Fibroblast of skin of abdomen (primary cell): ENCODE measurements at regions not wholly inside any gene's neighbourhood (a gene's known extent, or its start where the extent isn't known, plus 50 kb on each side); places are given as distances from the start of the nearest gene placed in this dataset.
A peak's percentile ranks its signal among the peaks of the same experiment; 100 is the strongest.

Source experiments
- DNase-seq: peaks from one replicate; pipeline ENCODE4 v3.0.0-alpha.2; 2013

DNA sequence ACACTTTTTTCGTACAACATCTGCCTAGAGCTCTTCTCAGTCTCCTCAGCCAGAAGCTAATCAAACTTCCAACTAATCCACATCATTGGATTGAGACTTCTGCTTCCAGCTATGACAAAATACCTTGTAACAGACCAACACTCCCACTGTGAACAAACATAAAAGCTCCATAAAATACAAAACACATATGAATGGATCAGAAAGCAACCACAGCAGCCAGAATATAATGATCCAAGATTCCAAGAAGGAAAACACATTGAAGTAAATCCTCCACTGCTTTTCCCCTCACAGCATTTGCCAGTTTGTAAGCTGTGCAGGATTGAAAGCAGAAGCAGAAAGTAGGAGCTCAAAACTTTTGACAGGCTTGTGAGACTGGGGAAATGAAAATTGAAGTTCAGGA, 863.2 kb downstream of the TUSC7 start:
- no peak for DNase-seq

DNA sequence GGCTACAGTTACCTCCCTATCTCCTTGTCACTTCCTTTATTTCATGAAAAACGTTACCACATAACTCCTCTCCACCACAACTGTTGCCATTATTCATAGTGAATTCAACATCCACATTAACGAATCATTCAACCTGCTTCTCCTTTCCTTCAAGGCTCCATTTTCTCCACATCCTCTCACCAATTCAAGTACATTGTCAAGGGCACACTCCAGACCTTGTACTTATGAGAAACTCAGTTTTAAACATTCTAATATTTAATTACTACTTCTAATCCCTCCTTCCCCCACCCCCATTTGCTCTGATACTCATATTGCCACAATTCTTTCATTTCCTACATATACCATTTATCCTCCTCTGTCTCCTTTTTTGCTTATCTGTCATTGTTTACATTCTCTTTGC, 871.2 kb downstream of the TUSC7 start:
- DNase-seq = no peak

DNA sequence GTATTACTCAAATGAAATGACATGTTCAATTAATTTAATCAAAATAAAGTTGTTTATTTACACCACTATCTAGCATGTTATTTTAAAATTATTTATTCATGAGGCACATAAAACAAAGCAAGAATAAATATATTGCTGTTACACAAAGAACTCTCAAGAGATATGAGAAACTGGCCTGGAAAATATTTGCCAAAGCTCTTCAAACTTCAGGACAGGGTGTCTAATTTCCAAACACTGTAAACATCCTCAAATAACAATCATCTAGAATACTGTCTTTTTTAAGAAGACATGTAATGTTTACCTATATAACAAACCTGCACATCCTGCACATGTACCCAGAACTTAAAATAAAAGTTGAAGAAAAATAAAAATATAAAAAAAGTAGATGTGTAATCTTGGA, 876.6 kb downstream of the TUSC7 start:
- no peak for DNase-seq

GRCh38 chr3:117587416-117587815, 877.8 kb downstream of the TUSC7 start:
- no peak for DNase-seq

- DNase-seq = no peak
Measured at GRCh38 chr3:117589454-117589853, 879.9 kb downstream of the TUSC7 start.

- no peak for DNase-seq
Measured at GRCh38 chr3:117595615-117596014, 886.0 kb downstream of the TUSC7 start.

- DNase-seq = no peak
Measured at GRCh38 chr3:117596503-117596902, 886.9 kb downstream of the TUSC7 start.

GRCh38 chr3:117597865-117598264, 888.3 kb downstream of the TUSC7 start:
- DNase-seq = no peak

GRCh38 chr3:117600112-117600511, 890.5 kb downstream of the TUSC7 start:
- no peak for DNase-seq

DNA sequence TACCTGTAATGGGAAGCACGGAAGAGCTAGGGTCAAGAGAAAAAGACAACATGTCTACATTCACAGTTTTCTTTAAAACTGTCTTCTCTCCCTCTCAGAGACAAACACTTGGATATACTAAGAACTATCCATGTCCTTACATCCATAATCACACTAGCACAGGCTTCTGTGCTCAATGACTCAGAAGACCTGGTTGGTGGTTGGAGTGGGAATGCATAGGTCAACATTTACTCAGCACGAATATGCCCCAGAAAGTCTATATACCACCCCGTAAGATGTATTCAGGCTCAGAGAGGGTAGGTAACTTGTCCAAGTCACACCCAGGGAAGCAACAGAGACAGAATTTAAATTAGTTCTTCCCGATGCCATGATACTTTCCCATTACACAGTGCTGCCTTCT, 891.1 kb downstream of the TUSC7 start:
- DNase-seq = peak; percentile 20

- peak; percentile 14 for DNase-seq
Measured at GRCh38 chr3:117602058-117602644, 892.6 kb downstream of the TUSC7 start.

DNA sequence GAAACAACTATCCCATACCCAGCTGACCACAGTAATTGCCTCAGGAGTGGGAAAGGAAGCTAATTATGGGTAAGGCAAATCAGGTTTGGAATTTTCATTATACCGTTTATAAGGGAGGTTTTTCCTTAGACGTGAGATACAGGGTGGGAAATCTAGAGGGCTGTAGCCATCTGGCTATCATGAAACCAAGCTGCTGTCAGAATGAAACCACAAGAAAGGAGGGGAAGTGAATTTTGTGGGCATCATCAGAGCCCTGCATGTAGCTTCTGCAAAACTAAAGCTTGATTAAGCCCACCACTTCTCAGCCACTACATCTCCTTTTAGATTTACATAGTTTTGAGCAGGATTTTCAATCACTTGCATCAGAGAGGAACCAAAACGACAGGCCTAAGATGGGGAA, 893.5 kb downstream of the TUSC7 start:
- DNase-seq = peak; percentile 35

GRCh38 chr3:117606866-117607265, 897.3 kb downstream of the TUSC7 start:
- peak; percentile 38 for DNase-seq

DNA sequence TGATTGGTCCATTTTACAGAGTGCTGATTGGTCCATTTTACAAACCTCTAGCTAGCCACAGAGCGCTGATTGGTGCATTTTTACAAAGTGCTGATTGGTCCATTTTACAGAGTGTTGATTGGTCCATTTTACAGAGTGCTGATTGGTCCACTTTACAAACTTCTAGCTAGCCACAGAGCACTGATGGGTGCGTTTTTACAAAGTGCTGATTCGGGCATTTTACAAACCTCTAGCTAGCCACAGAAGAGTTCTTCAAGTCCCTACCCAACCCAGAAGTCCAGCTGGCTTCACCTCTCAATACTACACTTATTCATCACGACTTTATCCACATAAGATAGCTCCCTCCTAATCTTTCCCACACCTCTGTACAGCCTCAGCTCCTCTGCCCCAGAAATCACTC, 899.8 kb downstream of the TUSC7 start:
- no peak for DNase-seq

DNA sequence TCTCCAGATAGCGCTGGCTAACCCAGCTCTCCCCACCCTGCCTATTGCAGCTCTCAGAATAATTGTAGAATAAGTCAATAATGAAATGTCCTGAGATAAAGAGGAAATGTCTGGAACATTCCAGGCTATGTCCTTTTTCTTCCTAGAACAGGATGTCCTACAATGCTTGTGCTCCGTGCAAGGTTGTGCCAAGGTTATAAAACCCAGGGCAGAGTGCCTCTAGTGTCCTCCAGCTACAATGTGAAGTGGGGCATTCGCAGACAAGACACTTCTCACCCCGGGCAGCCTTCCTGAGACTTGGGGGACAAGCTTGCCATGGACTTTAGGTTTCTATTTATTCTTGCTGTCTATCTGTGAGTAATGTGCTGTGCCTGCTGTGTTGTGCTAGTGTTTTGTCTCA, 900.6 kb downstream of the TUSC7 start:
- no peak for DNase-seq

DNA sequence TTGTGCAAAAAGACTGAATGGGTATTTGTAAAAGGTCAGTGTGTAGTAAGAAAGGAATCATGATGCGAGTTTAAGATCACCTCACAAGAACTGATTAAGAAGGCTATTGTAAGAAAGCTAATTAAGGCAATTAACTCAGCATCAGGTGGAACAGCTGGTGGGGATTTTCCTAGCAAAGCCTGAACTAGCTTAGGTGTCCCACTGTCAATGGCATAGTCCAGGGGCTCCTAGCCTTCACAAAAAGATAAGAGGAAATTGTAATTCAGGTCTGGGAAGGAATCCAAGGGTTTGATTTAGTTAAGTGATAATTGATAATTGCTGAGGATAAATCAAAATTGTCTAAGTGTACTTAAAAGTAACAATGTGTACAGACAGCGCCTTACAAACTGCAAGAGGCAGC, 901.6 kb downstream of the TUSC7 start:
- no peak for DNase-seq

GRCh38 chr3:117616227-117616626, 906.6 kb downstream of the TUSC7 start:
- DNase-seq = peak; percentile 6

DNA sequence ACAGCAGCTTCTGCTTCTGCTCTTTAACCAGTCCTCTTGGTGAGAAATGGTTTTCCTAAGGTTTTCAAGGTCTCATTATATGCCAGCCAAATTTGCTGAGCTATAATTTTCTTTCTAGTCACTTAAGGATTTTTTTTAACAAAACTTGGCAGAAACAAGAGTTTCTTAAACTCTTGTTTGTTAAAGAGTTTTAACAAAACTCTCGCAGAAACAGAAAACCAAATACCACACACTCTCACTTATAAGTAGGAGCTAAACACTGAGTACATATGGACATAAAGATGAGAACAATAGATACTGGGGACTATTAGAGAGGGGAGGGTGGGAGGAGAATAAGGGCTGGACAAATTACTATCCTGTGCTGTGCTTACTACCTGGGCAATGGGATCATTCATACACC, 908.3 kb downstream of the TUSC7 start:
- no peak for DNase-seq

GRCh38 chr3:117618462-117618861, 908.9 kb downstream of the TUSC7 start:
- DNase-seq = no peak

DNA sequence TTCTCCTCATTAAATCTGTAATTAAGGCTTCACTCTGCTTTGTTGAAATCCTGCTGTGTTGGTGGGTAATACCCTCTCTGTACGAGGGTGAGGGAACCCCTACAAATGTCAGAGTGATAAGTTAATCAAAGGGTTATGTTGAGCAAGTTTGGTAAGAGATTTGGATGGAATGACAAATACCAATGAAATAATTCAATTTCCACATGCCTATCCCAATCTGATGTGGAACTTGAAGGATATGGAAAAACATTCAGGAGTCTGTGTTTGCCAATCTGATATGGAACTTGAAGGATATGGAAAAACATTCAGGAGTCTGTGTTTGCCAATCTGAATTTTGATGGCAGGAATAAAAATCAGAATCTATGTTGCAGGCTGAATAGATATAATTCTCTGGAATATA, 910.2 kb downstream of the TUSC7 start:
- DNase-seq = no peak

DNA sequence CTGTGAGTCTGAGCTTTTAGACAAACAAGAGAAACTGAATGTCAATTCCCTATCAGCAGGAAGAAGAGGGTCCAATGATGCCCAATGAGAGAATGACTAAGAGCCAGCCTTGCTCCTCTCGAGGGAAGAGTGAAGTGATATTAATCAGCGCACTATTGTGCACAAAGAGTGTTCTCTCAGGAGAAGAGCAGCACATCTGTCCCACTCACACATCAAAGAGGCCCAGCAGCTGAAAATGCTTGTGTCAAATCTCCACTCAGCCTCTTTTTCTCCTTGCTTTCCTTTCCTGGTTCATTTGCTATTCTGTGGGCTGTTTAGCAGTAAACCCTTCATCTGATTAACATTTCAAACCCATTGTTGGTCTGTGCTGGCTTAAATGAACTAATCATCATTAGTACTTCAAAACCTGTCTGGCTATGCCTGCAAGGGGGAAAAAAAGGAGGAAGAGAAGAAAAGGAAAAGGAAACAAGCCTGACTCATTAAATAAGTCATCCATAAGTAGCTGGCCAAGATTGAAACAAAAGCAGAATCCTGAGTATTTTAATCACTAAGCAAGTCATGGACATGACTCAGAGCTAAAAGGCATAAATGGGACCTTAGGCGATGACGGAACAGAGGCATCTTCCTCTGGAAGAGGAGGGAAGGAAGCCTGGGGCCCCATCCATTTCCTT, 912.7 kb downstream of the TUSC7 start:
- peak; percentile 87 for DNase-seq

GRCh38 chr3:117624424-117624823, 914.8 kb downstream of the TUSC7 start:
- DNase-seq = no peak

GRCh38 chr3:117625174-117625573, 915.6 kb downstream of the TUSC7 start:
- DNase-seq = no peak

GRCh38 chr3:117626577-117626976, 917.0 kb downstream of the TUSC7 start:
- no peak for DNase-seq

- peak; percentile 64 for DNase-seq
Measured at GRCh38 chr3:117628823-117629291, 919.3 kb downstream of the TUSC7 start.
